Pulmonary artery endothelial cell (primary cell): ENCODE measurements at regions not wholly inside any gene's neighbourhood (a gene's known extent, or its start where the extent isn't known, plus 50 kb on each side); places are given as distances from the start of the nearest gene placed in this dataset.

Source experiments
- DNase-seq: peaks from one replicate; pipeline ENCODE4 v3.0.0-alpha.2; 2011; ENCODE audit warnings: low read depth, low spot score

- no peak for DNase-seq
These were observed 415.5 kb downstream of the NUF2 start for GRCh38 chr1:163737261-163737660.

GRCh38 chr1:163744301-163744887 is 422.6 kb downstream of the NUF2 start:
- no peak for DNase-seq

DNA sequence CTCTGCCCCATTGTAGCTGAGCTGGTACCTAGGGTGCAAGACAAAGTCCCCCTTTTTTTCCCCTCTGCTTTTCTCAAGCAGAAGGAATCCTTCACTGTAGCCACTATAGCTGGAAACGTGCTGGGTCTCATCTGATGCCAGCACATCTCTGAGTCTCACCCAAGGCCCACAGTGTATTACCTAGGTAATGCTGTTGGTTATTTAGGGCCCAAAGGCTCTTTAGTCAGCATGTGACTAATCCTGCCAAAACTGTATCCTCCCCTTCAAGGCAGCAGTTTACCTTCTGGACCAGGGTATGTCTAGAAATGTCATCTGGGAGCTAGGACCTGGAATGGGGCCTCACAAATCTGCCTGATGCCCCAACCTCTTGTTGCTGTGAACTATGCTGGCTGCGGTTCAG is 423.4 kb downstream of the NUF2 start:
- DNase-seq = no peak

DNA sequence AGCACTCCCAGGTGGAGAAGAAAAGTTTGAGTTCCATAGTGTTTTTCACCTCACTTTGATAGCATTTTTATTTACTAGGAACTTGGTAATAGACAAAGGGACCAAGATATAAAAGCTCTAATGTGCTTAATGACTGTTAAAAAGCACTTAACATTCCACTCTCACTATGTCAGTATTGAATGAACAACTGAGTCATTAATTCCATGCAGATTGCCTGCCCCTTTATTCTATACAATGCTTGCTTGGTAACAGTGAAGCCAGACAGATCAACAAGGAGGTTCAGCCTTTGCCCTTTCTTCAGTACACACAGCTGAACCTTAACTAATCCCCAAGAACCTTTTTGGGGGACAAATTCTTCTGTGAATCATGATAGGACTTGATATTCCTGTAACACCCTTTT is 425.5 kb downstream of the NUF2 start:
- no peak for DNase-seq

DNA sequence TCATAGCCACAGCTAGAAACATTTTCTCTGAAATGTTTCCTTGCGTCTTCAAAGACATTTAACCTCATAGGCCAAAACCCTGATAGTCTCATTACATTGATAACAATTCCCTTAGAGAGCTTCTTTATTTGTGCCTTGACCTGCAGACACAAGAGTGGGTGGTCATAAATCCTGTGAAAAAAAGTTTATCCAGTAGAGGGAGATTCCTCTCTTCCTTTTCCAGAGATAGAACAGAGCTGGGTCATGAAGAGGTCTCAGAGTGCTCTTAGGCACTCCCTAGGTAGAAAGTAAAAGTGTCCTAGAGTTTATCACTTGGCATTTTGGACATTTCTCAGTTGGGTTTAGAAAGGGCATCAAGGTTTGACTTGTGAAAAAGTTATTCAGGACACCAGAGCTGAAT is 426.1 kb downstream of the NUF2 start:
- no peak for DNase-seq

DNA sequence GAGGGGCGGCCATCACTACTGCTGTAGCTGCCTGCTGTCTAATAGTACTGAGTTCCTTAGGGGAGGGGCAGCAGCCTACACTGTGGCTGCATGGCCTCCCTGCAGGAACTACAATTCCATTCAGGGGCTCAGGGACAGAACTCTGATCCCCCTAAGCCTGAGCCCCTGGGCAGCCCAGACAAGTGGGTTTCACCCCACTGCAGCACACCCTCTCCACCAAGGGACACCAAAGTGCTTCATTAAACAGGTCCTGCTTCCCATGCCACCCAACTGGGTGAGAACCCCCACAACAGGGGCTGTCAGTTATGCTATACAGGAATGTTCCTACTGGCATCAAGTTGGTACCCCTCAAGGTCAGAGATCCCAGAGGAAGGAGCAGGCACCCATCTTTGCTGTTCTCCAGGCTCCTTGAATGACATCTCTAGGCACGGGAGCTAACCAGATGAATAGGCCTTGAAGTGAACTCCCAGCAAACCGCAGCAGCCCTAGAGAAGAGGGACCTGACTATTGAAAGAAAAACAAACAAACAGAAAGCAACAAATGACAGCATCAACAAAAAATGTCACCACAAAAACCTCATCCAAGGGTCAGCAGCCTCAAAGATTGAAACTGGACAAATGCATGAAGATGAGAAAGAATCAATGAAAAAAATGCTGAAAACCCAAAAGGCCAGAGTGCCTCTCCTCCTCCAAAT is 437.4 kb downstream of the NUF2 start:
- DNase-seq = no peak

DNA sequence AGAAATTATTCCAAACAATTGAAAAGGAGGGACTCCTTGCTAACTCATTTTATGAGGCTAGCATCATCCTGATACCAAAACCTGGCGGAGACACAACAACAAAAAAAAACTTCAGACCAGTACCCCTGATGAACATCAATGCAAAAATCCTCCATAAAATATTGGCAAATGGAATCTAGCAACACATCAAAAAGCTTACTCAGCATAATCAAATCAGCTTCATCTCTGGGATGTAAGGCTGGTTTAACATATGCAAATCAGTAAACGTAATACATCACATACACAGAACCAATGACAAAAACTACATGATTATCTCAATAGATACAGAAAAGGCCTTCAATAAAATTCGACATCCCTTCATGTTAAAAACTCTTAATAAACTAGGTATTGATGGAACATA is 440.1 kb downstream of the NUF2 start:
- DNase-seq = no peak

GRCh38 chr1:163766257-163766918 is 444.6 kb downstream of the NUF2 start:
- no peak for DNase-seq

DNA sequence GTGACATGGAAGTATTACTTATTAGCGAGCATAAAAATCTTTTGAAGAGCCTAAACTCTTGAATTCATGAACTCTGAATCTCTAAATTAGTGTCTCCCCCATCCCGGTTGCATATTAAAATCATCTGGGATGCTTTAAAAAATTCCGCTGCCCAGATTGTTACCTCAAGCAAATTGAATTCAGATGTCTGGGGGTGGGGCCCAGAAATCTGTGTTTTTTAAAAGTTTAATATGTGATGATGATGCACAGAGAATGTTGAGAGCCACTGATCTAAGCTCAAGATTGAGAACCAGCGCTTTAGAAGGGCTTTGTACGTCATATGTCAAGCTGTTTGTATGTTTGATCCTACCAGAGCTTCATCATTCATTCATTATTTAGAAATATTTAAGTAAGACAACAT is 446.8 kb downstream of the NUF2 start:
- DNase-seq = no peak

DNA sequence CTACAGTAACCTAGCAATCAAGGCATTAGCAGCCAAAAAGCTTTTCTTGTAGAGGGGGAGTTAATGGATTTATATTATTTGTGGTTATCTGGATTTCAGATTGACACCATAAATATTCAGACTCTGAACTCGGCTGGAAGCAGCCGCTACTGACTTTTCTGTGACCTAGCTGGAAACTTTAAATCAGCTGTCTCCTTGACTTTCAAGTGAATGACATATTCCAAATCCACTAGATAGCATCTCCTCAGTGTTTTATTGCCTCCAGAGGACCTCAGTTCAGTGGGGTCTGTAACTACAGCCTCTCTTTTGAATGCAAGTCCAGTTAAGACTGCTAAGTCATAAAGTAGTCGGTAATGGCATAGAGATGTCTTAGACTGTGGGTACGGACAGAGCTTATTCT is 448.5 kb downstream of the NUF2 start:
- DNase-seq = no peak

GRCh38 chr1:163771637-163772036 is 449.9 kb downstream of the NUF2 start:
- no peak for DNase-seq

- DNase-seq = no peak
These were observed 450.5 kb downstream of the NUF2 start for GRCh38 chr1:163772246-163772645.

- DNase-seq = no peak
These were observed 451.6 kb downstream of the NUF2 start for GRCh38 chr1:163773396-163773795.

GRCh38 chr1:163774401-163774945 is 452.7 kb downstream of the NUF2 start:
- DNase-seq = no peak

DNA sequence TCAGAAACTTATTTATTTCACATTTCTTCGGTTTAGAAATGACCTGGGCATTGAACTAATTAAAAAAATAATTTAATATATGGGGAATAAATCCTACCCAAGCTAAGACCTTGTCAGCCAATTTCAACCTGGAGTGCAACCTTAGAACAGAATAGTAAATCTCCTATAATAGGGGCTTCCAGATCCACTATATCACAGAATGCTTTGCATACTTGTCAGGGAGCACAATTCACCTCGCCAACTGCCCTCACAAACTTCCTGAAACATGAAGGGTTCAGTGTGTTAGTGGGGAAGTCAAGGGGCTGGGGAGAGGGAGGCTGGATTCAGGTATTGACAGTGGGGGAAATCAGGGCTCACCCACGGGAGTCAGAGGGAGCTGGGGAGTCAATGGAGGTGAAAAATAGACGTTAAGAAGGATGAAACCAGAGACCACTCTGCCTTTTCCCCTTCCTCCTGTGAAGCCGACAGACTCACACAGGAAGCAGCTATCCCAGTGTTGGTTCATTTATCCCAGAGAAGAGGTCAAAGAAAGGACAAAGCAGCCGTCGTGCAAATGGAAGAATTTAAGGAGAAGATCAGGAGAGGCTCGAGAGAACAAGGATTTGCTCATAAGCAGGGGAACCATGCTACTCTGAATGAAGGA is 453.3 kb downstream of the NUF2 start:
- DNase-seq = no peak

DNA sequence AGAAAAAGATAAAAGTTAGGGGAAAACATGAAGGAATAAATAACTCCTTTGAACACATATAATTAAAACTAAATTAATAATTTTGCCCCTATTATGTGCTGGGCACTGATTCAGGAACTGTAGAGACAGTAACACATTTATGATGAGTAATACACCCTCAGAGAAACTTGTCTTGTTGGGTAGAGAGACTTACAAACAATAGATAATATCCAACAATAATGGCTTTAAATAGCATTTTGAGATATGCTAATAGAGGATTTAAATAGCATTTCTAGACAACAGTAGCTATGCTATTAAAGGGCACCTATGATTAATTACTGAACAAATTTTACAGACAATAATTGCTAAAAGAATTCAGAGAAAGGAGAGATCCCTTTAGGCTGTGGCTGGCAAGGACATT is 455.5 kb downstream of the NUF2 start:
- DNase-seq = no peak

DNA sequence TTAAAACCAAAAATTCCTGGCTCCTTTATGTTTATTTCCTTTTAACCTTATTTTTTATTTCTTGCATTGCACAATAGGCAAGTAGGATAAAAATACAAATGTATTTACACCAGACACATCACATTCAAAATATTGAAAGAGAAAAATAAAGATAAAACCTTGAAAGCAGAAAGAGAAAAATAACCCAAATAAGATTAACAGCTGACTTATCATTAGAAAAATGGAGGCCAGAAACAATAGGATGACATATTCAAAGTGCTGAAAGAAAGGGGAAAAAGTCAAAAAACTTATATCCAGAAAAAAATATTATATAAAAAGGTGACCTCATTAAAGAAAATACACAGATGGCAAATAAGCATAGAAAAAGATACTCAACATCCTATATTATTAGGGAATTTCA is 459.4 kb downstream of the NUF2 start:
- no peak for DNase-seq

- no peak for DNase-seq
These were observed 464.2 kb downstream of the NUF2 start for GRCh38 chr1:163785868-163786405.

DNA sequence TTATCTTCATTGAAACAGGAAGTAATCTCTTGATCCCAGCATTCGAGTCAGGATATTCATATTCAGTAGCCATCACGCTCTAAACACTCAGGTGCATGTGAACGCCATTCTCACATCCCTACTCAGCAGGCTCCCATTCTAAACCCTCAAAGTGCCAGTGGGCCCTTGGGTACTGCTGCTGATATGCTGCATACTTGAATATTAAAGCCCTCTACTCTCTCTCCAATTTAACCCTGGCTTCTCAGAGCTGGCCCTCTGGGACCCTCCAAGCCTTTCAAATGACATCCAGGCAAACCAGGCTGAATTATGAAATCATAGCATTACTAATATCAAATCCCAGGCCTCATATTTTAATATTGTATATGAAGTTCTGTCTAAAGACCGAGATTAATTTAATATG is 468.2 kb downstream of the NUF2 start:
- no peak for DNase-seq

DNA sequence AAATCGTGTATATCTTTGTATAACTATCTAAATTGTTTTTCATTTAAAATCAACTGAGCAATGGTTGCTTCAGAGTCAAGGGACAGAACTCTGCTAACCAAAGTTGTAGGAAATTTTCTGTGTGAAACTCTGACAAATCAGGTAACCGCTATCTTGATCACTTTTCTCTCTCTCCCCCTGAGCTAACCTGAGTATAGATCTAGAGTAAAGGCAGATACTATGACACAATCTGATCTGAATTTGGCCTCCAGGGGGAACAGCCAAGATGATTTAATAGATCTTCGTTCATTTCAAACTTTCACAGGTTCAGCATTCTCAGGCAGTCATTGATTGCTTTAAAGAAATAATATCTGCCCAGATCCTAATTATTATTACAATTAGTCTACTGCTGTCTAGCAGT is 472.8 kb downstream of the NUF2 start:
- DNase-seq = no peak

GRCh38 chr1:163796394-163796821 is 474.7 kb downstream of the NUF2 start:
- no peak for DNase-seq

DNA sequence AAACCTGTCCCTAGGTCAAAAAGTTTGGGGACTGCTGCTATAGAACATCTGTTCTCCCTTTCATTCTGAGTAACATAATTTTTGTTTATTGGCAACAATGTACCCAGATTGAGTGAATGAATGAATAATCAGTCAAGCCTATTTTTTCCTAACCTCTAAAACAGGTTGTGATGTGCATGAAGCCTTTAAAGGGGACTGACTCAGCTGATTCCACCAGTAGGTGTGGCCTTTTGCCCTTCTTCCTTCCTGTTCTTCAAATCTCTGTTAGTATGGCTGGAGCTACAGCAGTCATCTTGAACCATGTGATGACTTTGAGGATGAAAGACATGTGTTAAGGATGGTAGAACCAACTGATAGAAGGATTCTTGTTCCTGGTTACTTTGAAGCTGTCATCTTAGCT is 476.1 kb downstream of the NUF2 start:
- no peak for DNase-seq
